Cerebellar cortex (tissue), 1 donor: ENCODE measurements at regions not wholly inside any gene's neighbourhood (a gene's known extent, or its start where the extent isn't known, plus 50 kb on each side); places are given as distances from the start of the nearest gene placed in this dataset.

Experiments used
- DNase-seq: peaks from one replicate; pipeline ENCODE4 v3.0.0-alpha.2; 2015; ENCODE audit warnings: low spot score

DNA sequence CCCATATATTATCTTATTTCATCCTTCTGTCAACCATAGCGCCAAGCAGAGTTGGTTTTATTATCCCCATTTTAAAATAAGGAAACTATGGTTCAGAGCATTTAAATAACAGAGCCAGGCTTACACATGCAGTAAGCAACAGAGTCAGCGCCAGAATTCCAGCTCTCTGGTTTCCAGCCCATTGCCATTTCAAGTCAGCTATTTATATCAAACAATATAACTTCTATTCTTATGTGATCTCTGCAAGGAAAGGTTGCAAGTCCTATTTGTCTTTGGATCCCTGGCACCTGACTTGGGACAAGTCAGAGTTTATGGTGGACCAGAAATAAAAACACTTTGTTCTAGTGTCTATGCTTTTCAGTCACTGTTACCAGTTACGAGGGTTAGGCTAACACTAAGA, 174.1 kb upstream of the EEA1 start:
- no peak for DNase-seq

DNA sequence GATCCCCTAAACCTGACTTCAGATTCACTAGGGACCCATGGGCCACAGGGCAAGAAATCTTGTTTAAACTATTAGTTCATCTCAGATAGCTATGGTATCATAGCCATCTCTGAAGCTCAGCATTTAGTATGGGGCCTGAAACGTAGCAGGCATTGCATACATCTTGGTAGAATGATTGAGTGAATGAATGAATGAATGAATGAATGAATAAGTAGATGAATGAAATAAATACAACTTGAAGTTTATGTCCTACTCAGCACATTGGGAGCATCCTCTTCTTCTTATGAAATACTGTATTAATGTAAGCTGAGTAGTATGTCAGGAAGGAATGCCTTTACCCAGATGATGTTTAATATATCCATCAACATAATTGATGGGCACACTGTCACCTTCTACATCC, 175.4 kb upstream of the EEA1 start:
- DNase-seq = no peak

DNA sequence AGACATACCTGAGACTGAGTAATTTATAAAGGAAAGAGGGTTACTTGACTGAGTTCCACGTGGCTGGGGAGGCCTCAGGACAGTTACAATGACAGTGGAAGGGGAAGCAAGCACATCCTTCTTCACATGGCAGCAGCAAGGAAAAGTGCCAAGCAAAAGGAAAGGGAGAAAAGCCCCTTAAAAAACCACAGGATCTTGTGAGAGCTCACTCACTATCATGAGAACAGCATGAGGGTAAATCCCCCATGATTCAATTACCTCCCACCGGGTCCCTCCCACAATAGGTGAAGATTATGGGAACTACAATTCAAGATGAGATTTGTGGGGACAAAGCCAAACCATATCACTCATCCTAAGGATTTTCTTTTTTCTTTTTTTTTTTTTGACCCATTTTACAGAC, 177.8 kb upstream of the EEA1 start:
- DNase-seq = no peak

DNA sequence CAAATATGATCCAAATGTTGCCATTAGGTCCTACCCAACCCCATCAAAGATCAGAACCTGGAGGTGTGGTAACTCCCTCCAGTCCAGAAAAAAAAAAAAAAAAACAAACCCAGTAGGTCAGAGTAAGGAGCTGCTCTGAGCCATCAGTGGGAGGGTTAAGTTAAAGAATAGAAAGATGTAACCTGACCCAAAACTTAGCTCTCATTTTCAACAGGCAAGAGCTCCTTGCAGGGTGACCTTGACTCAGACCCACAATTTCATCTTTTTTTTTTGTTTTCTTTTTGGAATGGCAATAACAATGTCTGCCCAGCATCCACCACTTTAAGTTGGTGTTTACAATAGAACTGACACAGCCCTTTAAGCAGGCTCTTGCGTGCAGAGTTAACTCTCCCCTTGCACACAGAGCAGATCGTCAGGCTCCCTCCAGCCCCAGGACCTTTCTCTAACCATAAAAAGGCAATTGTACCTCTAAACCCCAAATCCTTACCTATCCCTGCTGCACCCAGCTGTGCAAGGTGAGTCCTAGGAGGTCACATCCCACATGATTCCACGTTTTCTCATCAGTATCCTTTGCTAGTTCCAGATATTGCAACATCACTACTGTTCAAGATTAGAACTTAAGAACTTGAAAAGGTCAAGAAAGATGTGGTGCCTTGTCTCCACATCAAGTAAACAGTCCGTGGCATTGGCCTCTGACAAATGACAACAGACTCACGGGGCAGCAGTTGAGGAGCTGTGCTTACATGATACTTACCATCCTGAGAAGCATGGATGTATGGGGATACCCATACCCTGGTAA, 178.6 kb upstream of the EEA1 start:
- DNase-seq = no peak

DNA sequence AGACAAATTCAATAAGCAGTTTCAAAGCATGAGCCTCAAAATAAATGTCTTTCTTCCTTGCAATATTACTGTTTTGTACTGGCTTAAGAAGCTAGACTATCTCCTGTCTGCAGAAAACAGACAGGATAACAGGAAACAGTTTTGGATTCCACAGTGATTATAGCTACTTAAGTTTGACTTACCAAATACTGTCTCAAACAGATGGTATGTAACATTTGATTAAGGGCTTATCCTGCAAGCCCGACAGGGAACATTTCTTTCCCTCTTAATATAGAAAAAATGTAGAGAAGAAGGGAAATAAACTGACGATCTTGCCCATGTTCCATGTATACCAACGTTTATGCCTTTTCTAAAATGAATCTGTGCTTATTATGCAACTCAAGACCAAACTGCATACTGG, 179.9 kb upstream of the EEA1 start:
- DNase-seq = no peak

DNA sequence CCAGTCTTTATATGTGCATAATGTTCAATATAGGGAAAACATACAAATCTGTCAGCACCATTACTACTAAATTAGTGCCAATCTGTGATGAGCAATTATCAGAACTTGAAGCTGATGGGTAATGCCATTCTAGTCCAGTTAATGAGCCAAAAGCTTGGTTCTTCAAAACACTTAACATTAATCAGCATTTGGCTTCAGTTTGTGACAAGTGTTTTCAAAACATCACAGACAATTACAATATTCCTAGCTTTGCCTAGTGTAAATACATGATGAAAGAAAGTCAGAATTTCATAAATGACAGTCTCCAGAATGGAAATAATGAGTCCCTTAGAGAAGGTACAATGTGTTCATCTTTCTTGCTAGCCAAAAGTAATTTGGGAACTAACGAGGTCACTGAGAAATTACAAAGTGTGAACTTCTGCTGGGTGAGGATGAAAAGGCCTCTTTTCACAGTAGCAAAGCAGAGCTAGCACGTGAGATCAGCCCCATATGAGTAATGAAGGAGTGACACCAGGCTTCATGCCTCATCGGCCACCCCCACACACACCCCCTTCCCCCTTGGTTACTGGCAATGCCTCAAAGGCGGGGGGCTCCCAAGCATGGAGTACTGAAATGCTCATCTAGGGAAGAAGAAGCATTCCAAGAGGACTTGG, 180.6 kb upstream of the EEA1 start:
- no peak for DNase-seq

DNA sequence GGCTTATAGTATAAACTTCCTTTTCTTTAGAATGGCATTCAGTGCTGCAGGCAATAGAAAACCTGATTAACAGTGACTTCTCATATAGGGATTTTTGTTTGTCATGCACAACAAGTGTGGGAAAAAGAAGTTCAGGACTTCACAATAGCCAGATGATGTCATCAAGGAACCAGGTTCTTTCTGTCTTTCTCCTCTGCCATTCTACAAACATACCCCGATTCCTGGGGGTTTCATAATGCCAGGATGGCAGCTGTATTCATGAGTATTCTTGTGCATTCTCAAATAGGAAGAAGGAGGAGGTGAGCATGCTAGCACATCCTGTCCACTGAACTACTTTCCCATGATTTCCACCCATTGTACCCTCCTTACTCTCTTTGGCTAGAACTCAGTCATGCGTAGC, 182.7 kb upstream of the EEA1 start:
- DNase-seq = no peak

DNA sequence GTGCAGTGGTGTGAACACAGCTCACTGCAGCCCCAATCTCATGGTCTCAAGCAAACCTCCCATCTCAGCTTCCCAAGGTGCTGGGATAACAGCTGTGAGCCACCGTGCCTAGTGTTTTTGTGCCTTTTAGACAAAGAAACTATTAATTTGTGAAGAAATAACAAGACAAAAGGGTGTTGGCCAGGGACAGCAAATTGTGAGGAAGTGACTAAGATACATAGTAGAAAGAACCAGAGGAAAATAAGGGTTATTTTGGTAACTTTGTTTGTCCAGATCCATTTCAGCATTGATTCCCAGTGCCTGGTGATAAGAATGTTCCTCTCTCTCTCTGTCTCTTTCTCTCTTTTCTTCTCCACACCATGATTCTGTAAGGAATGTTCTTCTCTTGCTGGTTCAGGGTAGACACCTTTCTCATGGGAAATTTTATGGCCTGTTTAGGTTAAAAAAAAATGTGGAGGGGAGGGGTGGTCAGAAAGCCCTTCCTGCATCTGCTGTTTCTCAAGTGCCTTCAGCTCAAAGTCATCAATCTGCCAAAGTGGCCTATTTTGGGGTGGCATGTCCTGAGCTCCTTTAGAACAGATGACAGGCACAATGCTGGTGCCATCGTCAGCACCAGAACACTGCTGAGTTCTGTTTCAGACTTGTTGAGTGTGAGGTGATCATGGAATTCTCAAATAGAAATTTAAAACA, 184.4 kb upstream of the EEA1 start:
- DNase-seq = no peak

DNA sequence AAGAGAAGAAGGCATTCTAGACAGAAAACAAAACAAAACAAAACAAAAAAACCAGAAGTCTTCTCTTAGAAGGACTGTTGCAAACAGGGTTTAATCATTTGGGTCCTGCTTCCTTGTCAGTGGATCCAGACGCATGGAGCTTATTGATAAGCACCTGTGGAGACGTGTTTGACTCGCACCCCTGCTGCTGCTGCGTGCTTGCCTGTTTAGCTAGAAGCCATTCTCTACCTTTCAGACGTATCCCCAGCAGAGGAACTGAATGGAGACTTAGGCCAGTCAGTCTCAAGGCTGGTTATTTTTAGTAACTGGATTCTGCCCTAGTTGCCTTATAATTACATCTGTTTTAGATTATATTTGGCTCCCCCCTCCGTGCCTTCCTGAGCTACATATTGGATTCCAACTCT, 186.1 kb upstream of the EEA1 start:
- no peak for DNase-seq

DNA sequence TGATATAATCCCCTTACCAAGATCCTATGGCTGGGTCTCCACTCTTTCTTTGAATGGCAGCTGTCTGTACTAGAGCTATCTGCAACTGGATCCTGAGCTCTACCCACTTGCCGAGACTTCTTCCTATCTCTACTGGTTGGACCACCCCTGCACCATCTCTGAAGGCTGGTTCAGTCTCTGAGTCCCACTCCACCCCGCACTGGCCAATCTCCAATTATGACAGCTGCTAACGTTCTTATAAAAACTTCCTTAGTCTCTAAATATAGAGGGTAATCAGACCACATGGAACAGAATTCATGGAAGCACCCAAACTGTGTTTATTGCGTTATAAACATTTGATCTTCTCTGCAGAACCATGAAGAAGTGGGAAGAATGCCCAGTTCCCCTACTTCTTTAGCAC, 186.6 kb upstream of the EEA1 start:
- DNase-seq = no peak

DNA sequence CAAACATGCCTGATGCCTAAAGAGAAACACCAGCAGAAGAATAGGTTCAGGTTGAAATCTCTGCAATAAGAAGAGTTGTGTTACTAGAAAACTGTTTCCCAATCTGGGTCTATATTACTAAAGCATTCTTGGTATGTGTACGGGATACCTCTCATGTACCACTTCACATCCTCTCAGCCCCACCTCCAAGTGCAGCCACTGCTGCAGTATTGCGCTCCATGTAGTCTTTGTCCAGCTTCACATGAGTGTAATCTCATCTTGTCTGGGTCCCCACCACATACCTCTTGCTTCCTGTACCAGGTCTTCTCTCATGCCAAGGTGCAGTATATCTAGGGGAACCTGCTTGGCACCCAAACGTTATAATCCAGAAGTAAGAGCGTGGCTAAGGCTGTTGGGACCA, 187.5 kb upstream of the EEA1 start:
- no peak for DNase-seq

DNA sequence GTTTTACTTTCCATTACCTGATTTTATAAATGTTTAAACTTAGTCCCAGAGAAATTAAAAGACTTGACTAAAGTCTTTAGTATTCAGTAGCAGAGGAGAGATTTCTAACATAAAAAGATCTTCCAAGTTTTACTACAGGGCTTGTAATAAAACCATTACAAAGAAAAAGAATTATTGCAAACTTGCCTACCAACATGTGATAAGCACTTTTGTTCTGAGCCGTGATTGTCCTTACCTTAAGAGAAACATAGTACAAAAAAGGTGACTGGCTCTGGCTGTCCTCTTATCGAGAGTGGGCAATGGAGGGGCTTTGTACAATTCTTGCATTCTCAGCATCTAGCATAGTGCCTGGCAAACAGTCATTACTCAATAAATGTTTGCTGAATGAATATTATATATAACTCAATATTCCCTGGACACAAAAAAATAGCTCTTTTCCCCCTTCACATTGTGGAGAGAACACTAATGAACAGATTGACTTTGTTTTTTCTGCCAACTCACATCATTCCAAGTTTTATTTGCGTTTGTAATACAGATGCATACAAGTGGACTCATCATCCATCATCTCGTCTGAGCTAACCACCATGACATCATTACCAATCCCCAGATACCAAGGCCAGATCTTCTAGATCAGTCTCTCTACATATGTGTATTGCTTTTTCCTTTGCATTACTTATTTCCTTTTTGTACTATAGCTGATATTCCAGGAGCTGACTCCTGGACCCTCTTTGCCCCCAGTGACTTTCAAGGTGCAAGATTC, 192.8 kb upstream of the EEA1 start:
- no peak for DNase-seq

DNA sequence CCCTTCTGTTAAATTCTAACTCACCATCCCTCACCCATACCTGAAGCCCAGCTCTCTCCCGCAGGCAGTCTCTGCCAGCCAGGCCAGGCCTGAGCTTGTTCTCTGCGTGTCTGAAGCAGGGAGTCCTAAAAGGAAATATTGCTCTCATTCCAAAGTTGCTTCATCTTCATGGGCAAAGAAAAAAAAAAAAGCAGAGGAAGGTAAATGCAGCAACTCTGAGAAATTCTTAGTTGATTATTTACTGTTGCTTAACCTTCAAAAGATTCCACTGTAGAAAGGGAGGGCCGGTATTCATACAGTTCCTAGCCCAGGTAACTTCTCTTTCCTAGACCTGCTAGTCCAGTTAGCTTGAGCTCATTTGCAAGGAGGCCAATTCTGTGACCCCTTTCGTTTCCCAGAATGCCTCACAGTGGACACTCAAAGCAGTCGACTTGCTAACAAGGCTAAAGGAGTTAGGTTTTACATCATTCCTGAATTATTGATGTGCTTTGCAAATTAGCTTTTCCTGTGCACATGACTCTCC, 193.5 kb upstream of the EEA1 start:
- no peak for DNase-seq

DNA sequence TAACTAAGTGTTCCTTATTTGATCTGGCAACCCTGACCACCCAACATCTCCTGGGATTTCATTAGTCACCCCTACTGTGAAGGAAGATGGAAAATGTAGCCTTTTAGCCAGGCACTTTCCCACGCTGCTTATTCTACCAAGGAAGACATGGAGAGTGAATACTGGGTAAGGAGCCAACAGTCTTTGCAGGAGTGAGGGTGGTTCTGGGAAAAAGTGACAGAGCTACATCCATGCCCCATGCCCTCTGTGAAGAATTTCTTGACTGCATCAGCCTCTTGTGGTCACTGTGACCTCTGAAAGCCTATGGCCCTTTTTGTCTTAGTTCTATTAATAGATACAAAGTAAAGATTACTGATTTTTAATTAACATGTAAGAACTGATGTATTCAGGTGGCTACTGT, 196.0 kb upstream of the EEA1 start:
- DNase-seq = no peak

DNA sequence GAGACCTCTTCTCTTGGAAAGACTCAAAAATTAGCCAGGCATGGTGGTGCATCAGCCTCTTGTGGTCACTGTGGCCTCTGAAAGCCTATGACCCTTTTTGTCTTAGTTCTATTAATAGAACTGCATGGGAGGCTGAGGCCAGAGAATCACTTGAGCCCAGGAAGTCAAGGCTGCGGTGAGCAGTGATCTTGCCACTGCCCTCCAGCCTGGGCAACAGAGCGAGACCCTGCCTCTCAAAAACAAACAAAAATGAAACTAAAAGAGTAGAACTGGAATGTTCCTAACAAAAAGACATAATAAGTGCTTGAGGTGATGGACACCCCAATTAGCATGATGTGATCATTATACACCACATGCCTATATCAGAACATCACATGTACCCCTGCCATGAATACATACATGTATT, 197.0 kb upstream of the EEA1 start:
- DNase-seq = no peak

DNA sequence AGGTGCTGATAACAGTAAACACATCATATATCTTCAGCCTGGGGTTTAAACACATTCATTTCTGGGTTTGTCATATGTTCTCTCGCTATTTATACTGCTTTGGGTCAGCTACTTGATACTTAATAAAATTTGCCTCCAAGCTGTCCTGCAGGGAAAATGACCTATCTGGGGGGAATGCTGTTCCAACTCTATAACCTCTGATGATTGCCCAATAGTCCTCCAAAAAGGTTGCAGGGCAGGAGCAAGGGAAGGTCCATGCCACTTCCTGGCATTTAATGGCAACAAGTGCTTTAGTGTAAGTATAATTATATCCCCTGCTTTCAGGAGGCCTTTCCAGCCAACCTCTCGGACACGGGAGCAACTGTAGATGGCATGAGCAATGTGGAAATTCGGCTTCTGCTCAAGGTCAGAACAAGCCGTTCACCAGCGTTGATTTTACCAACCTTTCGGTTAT, 198.0 kb upstream of the EEA1 start:
- no peak for DNase-seq

DNA sequence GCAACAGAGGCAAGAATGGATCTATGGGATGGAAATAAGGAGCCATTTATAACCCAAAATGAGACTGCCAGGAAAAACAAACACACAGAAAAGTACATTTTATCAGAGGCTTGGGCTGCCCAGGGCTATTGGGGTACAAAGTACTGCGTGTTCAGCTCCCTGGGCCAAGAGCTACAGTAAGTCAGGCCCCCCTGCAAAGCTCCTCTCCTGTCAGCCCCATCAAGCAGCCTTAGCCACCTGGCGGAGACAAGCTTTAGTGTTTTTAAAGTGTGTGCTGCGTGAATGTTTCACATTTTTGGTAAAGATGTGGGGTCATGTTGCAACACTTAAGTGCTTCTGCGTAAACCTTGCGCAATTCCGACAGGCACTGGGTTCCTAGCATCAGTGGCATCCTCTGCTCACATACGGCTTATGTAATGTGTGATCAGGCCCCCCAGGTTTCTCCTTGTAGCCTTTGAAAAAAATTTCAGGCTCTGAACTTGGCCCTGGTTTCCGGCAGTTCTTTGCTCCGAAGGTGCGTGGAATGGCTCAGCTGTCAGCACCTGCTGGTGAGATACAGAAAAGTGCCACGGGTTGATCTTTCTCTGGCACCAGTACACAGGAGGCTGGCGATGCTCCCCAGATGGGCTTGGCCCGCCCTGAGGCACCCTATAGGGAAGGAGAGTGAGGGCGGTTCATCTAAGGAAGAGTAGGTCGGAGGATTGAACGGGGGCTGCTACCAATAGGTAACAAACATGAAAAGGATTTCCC, 198.7 kb upstream of the EEA1 start:
- no peak for DNase-seq

DNA sequence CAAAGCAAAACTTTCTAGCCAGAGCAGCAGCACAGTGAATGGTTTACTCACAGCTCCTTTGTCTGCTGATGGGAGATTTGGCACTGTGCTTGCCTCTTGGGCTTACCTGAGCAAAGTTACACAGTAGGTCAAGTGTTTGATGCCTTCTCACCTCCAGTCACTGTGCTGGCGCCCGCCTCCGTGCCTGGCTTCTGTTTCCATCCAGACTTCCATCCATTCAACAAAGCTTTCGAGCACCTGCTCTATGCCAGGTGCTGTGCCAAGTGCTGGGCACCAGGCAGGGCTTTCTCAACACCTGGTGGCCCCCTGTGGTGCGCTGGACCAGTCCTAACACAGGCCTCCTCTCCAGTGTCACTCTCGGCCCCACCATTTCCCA, 199.2 kb upstream of the EEA1 start:
- no peak for DNase-seq

DNA sequence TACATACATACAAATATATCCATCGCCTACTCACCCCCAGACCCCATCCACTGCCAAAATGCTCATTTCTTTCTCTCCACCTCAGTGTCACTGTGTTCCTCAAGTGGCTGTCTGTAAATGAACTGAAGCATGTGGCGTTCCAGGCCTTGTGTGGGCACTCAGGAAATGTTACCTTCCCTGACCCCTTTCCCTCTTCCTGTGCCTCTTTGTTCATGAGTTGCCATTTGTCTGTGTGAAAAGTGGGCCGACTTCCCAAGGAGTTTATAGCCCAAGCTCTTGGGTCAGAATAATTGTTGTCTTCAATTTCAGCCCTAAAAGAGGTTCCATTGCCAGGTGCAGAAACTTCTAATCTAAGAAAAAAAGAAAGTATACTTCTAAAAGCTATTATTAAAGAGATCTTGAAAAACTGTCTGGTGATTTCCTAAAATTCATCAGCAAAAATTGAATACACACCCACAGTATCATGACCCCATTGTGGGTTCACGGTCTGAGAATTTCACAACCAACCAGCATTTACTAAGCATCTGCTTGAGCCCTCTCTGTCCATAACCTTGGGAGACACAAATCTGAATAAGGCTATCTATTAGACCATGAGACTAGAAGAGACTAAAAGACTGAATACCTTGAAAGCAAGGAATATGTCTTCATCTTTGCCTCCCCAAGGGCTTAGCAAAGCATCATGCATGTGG, 201.4 kb upstream of the EEA1 start:
- no peak for DNase-seq

DNA sequence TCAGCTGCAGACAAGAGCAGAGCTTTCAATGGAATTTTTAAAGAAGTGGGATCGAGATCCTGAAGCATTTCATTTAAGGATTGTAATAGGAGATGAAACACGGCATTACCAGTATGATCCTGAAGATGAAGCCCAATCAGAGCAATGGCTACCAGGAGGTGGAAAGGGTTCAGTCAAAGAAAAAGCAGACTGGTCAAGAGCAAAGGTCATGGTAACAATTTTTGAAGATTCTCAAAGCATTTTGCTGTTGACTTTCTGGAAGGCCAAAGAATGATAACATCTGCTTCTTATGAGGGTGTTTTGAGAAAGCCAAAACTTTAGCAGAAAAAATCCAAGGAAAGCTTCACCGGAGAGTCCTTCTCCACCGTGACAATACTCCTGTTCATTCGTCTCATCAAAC, 204.3 kb upstream of the EEA1 start:
- DNase-seq = no peak
